GM12874 (cell line): ENCODE measurements at regions not wholly inside any gene's neighbourhood (a gene's known extent, or its start where the extent isn't known, plus 50 kb on each side); places are given as distances from the start of the nearest gene placed in this dataset.

Experiments used
- CTCF ChIP-seq: IDR thresholded peaks from 2 replicates; pipeline ENCODE4 v1.5.1; 2011; ENCODE audit warnings: low read depth, mild to moderate bottlenecking, control low read depth, low read length, moderate library complexity; ENCODE audit not compliant: insufficient read depth

- TF ChIP-seq CTCF: no peak
Observed at GRCh38 chr2:88281302-88282217, 111.4 kb downstream of the THNSL2 start.

DNA sequence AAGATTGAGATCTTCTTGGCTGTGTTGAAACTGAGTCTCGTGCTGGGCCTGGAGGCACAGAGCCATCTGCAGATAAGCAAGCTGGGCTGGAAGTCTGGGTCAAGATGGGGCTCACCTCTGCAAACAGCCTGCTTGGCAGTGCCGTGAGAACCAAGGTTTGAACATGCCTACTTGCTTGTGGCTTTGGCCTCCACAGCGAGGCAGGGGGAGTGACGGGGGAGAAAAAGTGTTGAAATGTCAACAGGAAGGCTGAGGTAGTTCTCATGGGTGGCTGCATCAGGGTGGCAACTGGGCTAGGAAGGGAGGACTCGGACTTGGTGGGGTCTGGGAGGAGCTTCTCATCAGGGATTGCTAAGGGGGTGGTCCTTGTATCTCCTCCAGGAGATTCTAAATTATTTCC, 99.7 kb downstream of the THNSL2 start:
- TF ChIP-seq CTCF: no peak

GRCh38 chr2:88265352-88266303, 95.5 kb downstream of the THNSL2 start:
- TF ChIP-seq CTCF: no peak

DNA sequence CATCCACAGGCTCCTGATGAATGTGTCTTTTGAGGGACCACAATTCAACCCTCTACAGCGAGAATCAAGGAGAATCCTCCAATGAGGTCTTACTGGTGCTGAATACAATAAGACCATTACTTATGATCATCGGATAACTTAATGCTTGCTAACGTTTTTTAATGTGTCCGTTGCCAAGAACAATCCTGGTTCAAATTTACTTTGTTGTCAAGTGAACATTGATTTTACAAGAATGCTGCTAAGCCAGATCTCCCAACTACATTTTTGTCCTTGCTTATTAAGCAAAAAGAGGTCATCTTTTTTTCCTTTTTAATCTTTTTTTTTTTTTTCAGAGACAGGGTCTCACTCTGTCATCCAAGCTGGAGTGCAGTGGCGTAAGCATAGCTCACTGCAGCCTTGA, 93.7 kb downstream of the THNSL2 start:
- TF ChIP-seq CTCF: no peak

- no peak for TF ChIP-seq CTCF
Observed at GRCh38 chr2:88261725-88262124, 91.6 kb downstream of the THNSL2 start.

DNA sequence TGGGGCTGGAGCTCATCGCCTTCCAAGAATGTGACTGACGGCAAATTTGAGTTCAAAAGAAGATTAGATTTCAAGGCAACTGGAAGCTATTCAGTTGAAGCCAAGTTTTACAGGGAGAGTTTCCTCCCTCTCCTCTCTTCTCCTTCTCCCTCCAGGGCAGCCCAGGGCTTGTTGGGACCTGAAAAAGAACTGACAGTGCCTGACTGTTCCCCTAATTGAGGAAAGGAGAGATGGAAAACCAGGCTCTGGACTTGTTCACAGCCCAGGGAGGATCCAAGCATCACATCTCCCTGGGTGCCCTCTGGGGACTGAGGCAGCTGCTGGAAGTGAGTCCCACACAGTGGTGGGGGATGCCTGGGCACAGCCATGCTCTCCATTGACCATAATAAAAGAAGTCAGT, 88.1 kb downstream of the THNSL2 start:
- TF ChIP-seq CTCF: no peak

DNA sequence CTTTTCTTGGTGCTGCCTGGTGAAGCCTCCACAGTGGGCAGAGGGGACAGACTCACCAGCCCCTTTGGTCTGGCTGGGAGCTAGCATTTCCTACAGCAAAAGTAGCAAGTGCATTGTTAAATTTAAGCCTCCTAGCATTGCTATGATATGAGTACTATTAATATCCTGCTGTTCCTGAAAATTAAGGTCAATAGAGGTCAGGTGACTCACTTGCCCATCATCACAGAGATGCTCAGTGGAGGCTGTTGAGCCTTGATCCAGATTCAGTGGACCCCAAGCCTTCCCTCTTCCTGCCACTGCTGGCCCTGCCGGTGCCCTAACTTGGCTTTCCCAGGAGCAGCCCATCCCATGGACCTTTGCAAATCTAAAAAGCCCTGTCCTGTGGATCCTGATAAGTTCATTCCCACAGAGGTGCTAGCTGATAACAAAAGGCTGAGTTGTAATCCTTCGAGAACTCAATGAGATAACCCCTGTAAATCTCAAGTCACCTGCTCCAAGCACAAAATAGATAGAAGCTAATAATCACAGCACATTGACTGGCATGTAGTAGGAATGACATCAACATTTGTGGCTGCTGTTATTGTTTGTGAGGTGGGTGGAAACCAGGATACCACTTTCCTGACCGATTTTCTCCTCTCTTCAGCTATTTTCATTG, 84.4 kb downstream of the THNSL2 start:
- no peak for TF ChIP-seq CTCF
